ELR (cell line): ENCODE measurements at regions not wholly inside any gene's neighbourhood (a gene's known extent, or its start where the extent isn't known, plus 50 kb on each side); places are given as distances from the start of the nearest gene placed in this dataset.

ENCODE experiments used
- DNase-seq: peaks from one replicate; pipeline ENCODE4 v3.0.0-alpha.2; 2015; ENCODE audit warnings: low read depth

GRCh38 chr20:24718277-24718676 is 230.8 kb upstream of the CST7 start:
- DNase-seq, result no peak

- no peak for DNase-seq
These were observed 230.4 kb upstream of the CST7 start for GRCh38 chr20:24718696-24719095.

DNA sequence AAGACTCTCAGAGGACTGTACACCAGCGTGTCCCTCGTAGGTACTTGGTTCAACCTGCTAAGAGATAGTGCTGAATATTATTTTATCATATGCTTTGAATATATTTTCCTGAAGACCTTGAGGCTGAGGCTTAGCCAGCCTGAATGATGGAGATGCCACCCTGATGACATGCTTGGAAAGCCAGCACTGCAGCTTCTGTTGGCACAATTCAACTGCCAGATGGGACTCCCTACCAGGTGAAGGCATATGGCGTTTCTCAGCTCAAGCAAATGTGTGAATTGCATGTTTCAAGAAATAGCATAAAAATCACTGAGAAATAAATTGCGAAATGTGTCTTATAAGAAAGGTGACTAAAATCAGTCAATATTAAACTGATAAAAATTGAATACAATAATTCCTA is 228.1 kb upstream of the CST7 start:
- DNase-seq, result no peak

DNA sequence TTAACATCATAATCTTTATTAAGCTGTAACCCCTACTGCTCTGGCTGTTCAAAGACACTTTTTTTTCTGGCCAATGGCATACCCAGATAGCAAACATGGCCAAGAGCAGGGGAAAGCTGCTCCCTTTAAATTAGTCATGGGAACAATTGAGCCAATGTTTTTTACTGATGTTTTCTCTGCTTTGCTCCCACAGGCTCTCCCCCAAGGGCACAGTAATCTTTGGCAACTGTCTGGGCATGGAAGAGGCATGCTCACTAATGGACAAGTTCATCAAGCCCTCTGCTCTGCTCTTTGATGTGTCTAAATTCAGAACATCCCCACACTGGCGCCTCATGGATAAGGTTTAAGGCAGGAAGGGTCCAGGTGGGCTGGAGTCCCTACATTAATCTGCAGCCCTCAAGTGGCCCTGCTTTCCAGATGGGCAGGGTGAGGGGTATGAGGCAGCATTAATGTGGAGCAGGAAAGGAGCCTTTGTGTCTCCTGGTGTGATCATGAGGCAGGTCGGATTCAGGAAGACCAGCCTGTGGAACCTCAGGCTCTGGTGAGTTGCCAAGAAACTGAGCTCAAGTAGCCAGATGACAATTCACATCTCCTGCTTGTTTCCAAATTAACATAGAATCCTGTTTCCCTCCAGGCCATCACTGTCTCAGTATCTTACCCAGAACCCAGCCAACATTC is 227.0 kb upstream of the CST7 start:
- no peak for DNase-seq

- no peak for DNase-seq
These were observed 226.5 kb upstream of the CST7 start for GRCh38 chr20:24722586-24722985.

DNA sequence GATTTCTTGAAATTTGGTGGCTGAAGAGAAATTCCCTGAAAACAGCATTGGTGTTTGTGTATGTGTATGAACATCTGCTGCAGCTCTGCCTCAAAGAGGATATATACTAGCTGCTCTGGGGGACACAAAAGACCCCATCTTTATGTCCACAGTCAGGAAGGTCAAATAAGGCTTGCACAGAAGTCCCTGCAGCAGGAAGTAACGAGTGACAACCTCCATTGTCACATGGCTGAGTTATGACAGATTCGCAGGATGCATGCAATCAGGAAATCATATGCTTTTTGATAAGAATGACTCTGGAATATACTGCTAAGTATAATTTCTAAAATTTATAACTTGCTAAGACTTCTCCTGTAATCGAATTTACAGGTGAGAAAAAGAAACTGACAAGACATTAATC is 225.9 kb upstream of the CST7 start:
- DNase-seq, result no peak

- no peak for DNase-seq
These were observed 225.3 kb upstream of the CST7 start for GRCh38 chr20:24723647-24724352.

GRCh38 chr20:24724982-24725533 is 224.0 kb upstream of the CST7 start:
- DNase-seq, result no peak

GRCh38 chr20:24727795-24728194 is 221.3 kb upstream of the CST7 start:
- no peak for DNase-seq

DNA sequence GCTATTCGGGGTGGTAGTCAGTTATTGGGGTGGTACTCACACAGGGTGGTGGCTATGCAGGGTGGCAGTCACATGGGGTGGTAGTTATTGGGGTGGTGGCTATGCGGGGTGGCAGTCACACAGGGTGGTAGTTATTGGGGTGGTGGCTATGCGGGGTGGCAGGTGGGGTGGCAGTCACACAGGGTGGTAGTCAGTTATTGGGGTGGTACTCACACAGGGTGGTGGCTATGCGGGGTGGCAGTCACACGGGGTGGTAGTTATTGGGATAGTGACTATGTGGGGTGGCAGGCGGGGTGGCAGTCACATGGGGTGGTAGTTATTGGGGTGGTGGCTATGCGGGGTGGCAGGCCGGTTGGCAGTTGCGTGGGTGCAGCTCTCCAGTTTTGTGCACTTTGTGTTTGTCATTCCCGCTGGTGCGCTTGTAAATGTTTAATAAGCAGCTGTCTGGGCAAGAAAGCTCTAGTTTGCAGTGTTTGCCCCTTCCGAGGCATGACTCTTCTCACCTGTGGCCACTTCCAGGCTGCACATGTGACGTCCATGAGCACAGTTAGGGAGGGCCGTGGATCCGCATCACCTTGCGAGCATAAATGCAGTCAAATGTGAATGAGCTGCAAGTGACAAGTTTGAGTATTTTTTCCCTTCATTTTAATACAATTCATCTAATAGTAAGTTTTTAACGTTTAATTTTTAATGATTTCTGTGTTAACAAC is 219.0 kb upstream of the CST7 start:
- no peak for DNase-seq

DNA sequence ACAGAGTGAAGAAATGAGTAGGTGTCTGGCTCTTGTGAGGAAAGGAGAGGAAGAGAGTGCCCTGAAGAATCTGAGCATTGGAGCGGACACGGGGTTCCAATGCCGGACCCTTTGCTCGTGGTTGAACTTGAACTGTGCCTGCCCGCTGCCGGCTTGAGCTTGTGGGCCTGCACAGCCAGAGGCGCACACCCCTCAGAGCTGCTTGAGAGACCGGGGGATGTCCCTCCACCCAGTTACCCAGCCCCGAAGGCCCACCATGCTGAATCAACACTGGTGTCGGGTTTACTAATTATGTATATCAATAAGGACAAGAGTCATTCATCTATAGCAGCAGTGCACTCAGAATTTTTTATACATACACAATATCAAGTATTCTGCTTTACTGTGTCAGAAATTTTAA is 218.3 kb upstream of the CST7 start:
- DNase-seq, result no peak

- DNase-seq, result no peak
These were observed 217.8 kb upstream of the CST7 start for GRCh38 chr20:24731312-24731711.

GRCh38 chr20:24732076-24732475 is 217.0 kb upstream of the CST7 start:
- DNase-seq, result no peak

GRCh38 chr20:24732599-24732998 is 216.5 kb upstream of the CST7 start:
- DNase-seq, result no peak

GRCh38 chr20:24733416-24733815 is 215.7 kb upstream of the CST7 start:
- DNase-seq, result no peak

GRCh38 chr20:24734139-24734538 is 214.9 kb upstream of the CST7 start:
- DNase-seq, result no peak

DNA sequence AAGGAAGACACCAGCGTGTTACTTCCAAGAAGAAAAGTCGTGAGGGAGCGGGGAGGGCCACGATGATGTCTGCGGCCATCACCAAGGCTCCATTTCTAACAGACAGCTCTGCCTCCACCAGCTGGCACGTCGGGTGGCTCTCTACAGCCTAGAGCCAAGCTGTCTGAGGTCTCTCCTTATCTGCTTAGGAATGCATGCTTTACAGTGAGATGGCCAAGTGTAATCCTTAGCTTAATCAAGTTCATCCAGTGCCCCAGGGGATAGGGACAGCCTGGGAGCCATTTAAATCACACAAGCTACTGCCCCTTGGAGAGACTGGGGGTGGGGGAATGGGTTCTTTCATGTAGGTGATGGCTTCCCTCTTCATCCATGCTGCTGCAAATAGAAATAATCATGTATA is 213.8 kb upstream of the CST7 start:
- no peak for DNase-seq

DNA sequence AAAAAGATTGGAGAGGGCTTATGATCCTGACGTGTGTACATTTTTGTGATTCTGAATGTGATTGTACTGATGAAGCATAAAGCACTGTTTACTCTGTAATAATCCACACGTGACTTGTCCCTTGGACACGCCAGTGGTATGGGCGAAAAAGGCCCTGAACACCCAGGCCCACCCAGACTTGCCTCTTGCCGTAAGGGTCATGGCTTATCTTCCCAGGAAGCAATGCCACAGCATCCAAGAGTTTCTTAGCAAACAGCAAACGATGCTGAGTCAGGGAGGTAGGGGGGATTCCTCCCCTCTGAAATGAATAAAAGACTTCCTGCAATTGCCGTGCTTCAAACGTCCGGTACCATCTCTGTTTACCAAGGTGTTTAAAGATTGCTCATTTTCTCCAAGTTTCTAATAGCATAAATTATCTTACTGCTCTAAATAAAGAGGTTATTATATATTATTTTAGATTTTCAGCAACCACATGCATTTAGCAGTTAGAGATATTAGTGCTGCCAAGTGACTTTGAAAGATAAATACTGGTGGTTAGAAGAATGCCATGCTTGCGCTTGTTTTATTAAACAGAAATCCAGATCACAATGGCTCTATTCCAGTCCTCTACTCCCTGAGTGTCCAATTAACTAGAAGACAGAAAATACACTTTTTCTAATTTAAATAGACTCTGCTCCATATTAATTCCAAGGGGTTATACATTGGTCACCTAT is 212.8 kb upstream of the CST7 start:
- no peak for DNase-seq

DNA sequence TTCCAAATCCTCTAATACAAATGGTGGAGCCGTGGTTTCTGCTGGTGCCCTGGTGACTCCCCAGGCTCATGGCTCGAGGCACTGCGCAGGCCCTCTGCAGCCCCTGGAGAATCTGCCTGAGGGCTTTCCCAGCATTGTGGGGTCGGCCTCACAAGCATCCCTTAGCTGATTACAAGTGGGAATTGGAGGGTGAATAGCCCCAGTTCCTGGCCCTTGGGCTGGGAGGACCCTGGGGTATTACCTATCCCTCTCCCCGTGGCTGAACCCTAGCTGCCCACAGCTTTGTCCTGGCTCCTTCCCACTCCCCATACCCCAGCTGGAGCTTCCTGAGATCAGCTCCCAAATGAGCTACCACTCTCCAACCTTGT is 212.2 kb upstream of the CST7 start:
- DNase-seq, result no peak

DNA sequence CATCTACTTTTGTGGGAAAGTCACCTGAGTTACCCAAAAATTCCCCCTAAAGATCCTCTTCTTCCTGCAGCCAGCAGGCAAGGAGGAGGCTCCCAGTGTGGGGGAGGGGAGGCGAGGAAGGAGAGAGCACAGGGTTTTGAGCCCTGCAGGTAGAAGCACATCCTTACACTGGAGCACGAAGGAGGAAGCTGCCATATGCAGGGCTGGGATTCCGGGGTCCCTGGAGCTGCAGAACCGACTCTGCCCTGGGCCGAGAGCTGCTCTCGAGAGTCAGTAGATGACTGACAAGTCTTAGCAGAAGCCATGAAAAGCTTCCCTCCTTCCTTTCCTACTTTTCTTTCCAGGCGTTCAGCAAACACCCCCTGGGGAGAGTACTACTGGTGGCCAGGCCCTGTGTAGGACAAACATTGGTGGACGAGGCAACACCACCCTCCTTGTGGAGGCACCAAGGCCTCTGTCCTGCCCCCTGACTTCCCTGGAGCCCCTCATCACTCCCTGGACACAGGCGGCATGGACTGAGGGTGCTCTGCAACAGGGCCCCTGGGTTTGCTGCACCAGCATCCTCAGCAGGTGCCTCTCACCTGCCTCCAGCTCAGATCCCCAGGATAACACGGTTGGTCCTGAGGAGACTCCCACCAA is 211.7 kb upstream of the CST7 start:
- no peak for DNase-seq

- no peak for DNase-seq
These were observed 210.9 kb upstream of the CST7 start for GRCh38 chr20:24738058-24738775.
